Fibroblast of mammary gland (primary cell): ENCODE measurements at regions not wholly inside any gene's neighbourhood (a gene's known extent, or its start where the extent isn't known, plus 50 kb on each side); places are given as distances from the start of the nearest gene placed in this dataset.

ENCODE experiments used
- DNase-seq: peaks from one replicate; pipeline ENCODE4 v3.0.0-alpha.2; 2010; ENCODE audit warnings: low read depth
- H3K4me3 ChIP-seq: 2 replicates; pipeline ENCODE4 v1.5.1; 2011; ENCODE audit warnings: low read depth, mild to moderate bottlenecking, low read length, moderate library complexity; ENCODE audit not compliant: control insufficient read depth
- CTCF ChIP-seq: conservative IDR thresholded peaks from 2 replicates; pipeline ENCODE4 v1.5.1; 2011; ENCODE audit warnings: low read depth, low read length, inconsistent platforms; ENCODE audit not compliant: control insufficient read depth, insufficient read depth

- DNase-seq = no peak
- H3K4me3 ChIP-seq = no peak overlapping the region
- TF ChIP-seq CTCF = no peak
Measured at GRCh38 chr16:73817526-73818324, 478.9 kb upstream of the PSMD7 start.

DNA sequence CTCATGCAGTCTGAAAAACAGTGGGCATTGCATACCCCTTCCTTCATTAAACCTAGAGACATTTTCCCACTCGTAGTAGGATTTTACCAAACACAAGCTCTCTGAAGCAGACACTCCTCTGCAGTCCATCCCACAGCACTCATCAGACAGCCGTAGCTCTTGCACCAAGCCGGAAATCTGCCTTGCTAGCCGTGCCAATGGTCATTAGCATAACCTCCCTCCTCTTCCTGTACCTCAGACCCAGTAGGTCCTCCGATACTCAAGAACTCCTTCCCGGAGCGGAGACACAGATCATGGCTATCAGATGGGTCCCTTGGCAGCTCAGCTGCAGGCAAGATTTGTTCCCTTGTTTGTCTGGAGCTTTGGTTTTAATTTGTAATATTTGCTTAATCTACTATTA, 483.1 kb upstream of the PSMD7 start:
- no peak overlapping the region for H3K4me3 ChIP-seq
- no peak for TF ChIP-seq CTCF
- DNase-seq = no peak

GRCh38 chr16:73804456-73804855, 492.2 kb upstream of the PSMD7 start:
- no peak for TF ChIP-seq CTCF
- no peak overlapping the region for H3K4me3 ChIP-seq
- DNase-seq = no peak

DNA sequence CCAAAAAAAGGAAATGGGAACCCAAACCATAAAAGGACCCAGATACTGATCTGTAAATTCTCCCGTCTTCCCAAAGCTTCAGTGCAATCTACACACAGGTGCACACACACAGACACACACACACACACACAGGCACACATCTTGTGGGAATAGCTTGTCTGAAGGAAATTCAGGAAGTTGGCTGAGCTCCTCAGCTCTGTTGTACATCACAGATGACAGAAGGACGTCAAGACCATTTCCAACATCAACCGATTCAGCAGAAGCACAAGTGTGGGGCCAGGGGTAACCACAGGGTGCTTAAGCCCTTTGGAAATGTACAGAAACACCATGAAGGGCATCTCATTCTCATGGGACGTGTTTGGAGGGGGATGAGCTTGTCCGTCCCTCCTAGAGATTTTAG, 498.1 kb upstream of the PSMD7 start:
- no peak for TF ChIP-seq CTCF
- no peak for DNase-seq
- no peak overlapping the region for H3K4me3 ChIP-seq

- no peak overlapping the region for H3K4me3 ChIP-seq
- no peak for TF ChIP-seq CTCF
- no peak for DNase-seq
Measured at GRCh38 chr16:73797115-73797514, 499.5 kb upstream of the PSMD7 start.

- no peak overlapping the region for H3K4me3 ChIP-seq
- no peak for TF ChIP-seq CTCF
- no peak for DNase-seq
Measured at GRCh38 chr16:73796241-73796640, 500.4 kb upstream of the PSMD7 start.
